HG03039 (cell line): ENCODE measurements at regions not wholly inside any gene's neighbourhood (a gene's known extent, or its start where the extent isn't known, plus 50 kb on each side); places are given as distances from the start of the nearest gene placed in this dataset.
A peak's percentile ranks its signal among the peaks of the same experiment; 100 is the strongest.

ENCODE experiments used
- ATAC-seq: cut with Tn5 transposase; IDR thresholded peaks from one replicate; pipeline ENCODE4 v1.9.1; 2021; ENCODE audit warnings: mild to moderate bottlenecking, moderate library complexity; ENCODE audit not compliant: unreplicated experiment

GRCh38 chr3:159165961-159166360, 364.1 kb downstream of the MFSD1 start:
- ATAC-seq: no peak

GRCh38 chr3:159166899-159167586, 365.2 kb downstream of the MFSD1 start:
- no peak for ATAC-seq

GRCh38 chr3:159168788-159169187, 366.9 kb downstream of the MFSD1 start:
- no peak for ATAC-seq

- no peak for ATAC-seq
These were observed 368.0 kb downstream of the MFSD1 start for GRCh38 chr3:159169828-159170227.

GRCh38 chr3:159170436-159171003, 368.7 kb downstream of the MFSD1 start:
- ATAC-seq: no peak

GRCh38 chr3:159171333-159171732, 369.5 kb downstream of the MFSD1 start:
- no peak for ATAC-seq

- no peak for ATAC-seq
These were observed 370.6 kb downstream of the MFSD1 start for GRCh38 chr3:159172473-159172872.

GRCh38 chr3:159174715-159175692, 373.1 kb downstream of the MFSD1 start:
- ATAC-seq: no peak

GRCh38 chr3:159178209-159178897, 376.5 kb downstream of the MFSD1 start:
- ATAC-seq: no peak

GRCh38 chr3:159182961-159183360, 381.1 kb downstream of the MFSD1 start:
- no peak for ATAC-seq

GRCh38 chr3:159185443-159186050, 383.7 kb downstream of the MFSD1 start:
- ATAC-seq: peak; percentile 64

- peak; percentile 47 for ATAC-seq
These were observed 384.7 kb downstream of the MFSD1 start for GRCh38 chr3:159186581-159186980.

- ATAC-seq: no peak
These were observed 385.4 kb downstream of the MFSD1 start for GRCh38 chr3:159187232-159187631.

GRCh38 chr3:159187706-159188105, 385.9 kb downstream of the MFSD1 start:
- no peak for ATAC-seq

GRCh38 chr3:159189994-159190669, 388.3 kb downstream of the MFSD1 start:
- ATAC-seq: no peak

- ATAC-seq: no peak
These were observed 389.6 kb downstream of the MFSD1 start for GRCh38 chr3:159191447-159191846.

- ATAC-seq: no peak
These were observed 394.5 kb downstream of the MFSD1 start for GRCh38 chr3:159196359-159196758.

GRCh38 chr3:159200176-159200575, 398.3 kb downstream of the MFSD1 start:
- ATAC-seq: no peak

- ATAC-seq: no peak
These were observed 406.2 kb downstream of the MFSD1 start for GRCh38 chr3:159208050-159208449.

GRCh38 chr3:159209459-159209858, 407.6 kb downstream of the MFSD1 start:
- ATAC-seq: no peak
